PC-3 (cell line): ENCODE measurements at regions not wholly inside any gene's neighbourhood (a gene's known extent, or its start where the extent isn't known, plus 50 kb on each side); places are given as distances from the start of the nearest gene placed in this dataset.
"Not testable (repeated sequence)": the region's sequence is repeated elsewhere in the genome, so short reads cannot be mapped to it uniquely, and the experiment has no call there.

Experiments
- EZH2 ChIP-seq: fragments of 300-600 bp; sonication (generic); IDR thresholded peaks from one replicate; pipeline ENCODE4 v1.6.1; 2017; ENCODE audit warnings: antibody characterized with exemption, mild to moderate bottlenecking, low read length; ENCODE audit not compliant: unreplicated experiment
- EZH2phosphoT487 ChIP-seq: fragments of 300-600 bp; sonication (generic); IDR thresholded peaks from 2 replicates; pipeline ENCODE4 v1.6.1; 2018; ENCODE audit warnings: mild to moderate bottlenecking, antibody characterized with exemption, low read length, borderline replicate concordance
- TF ChIP-seq, protein P1 (sequence below): fragments of 300-600 bp; sonication (generic); conservative IDR thresholded peaks from 2 replicates; pipeline ENCODE4 v1.5.1; 2017; ENCODE audit warnings: antibody characterized with exemption, low read depth, mild to moderate bottlenecking, low read length

DNA sequence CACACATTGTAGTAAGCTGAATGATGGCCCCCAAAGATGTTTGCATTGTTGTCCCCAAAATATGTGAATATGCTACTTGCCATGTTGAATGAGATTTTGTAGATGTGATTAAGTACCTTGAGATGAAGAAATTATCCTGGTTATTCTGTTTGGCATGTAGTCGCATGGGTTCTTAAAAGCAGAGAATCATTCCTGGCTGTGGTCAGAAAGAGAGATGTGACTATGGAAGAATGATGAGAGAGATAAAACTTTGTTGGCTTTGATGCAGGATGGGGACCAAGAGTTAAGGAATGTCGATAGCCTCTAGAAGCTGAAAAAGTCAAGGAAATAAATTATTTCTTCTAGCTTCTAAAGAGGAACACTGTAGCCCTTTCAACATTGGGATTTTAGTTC lies 200.2 kb upstream of the ZNF322 start:
- TF ChIP-seq, protein P1, sequence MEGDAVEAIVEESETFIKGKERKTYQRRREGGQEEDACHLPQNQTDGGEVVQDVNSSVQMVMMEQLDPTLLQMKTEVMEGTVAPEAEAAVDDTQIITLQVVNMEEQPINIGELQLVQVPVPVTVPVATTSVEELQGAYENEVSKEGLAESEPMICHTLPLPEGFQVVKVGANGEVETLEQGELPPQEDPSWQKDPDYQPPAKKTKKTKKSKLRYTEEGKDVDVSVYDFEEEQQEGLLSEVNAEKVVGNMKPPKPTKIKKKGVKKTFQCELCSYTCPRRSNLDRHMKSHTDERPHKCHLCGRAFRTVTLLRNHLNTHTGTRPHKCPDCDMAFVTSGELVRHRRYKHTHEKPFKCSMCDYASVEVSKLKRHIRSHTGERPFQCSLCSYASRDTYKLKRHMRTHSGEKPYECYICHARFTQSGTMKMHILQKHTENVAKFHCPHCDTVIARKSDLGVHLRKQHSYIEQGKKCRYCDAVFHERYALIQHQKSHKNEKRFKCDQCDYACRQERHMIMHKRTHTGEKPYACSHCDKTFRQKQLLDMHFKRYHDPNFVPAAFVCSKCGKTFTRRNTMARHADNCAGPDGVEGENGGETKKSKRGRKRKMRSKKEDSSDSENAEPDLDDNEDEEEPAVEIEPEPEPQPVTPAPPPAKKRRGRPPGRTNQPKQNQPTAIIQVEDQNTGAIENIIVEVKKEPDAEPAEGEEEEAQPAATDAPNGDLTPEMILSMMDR: not testable (repeated sequence)
- not testable (repeated sequence) for TF ChIP-seq EZH2, EZH2phosphoT487
